ENCODE measurements at regions not wholly inside any gene's neighbourhood (a gene's known extent, or its start where the extent isn't known, plus 50 kb on each side); places are given as distances from the start of the nearest gene placed in this dataset.

GRCh38 chr13:28559636-28560259 lies 64.8 kb upstream of the FLT1 start:
- TF ChIP-seq EZH2 (IDR thresholded peaks at IDR 0.05; ENCODE audit: insufficient read depth, poor library complexity, severe bottlenecking) (no peak), EZH2phosphoT487 (IDR thresholded peaks at IDR 0.05; ENCODE audit: insufficient read depth, low read depth) (no peak)
